GM13977 (cell line): ENCODE measurements at regions not wholly inside any gene's neighbourhood (a gene's known extent, or its start where the extent isn't known, plus 50 kb on each side); places are given as distances from the start of the nearest gene placed in this dataset.
"Not testable (repeated sequence)": the region's sequence is repeated elsewhere in the genome, so short reads cannot be mapped to it uniquely, and the experiment has no call there.

Experiments
- DNase-seq: peaks from one replicate; pipeline ENCODE4 v3.0.0; 2012; ENCODE audit warnings: low spot score
- in situ Hi-C: fragments of 300-500 bp; cut with MboI; formaldehyde crosslinking; loops from one replicate; pipeline ENCODE4 v1.12.0; 2022; ENCODE audit warnings: low sequenced_read_pairs, low pct_unique_long_range_greater_than_20kb, mixed read lengths, inconsistent platforms; ENCODE audit not compliant: unreplicated experiment
- TF ChIP-seq, protein P1 (sequence below): IDR thresholded peaks from 2 replicates; pipeline ENCODE4 v1.5.1; 2012; ENCODE audit warnings: mild to moderate bottlenecking, control low read depth; ENCODE audit not compliant: insufficient read depth; ENCODE audit errors: extremely low read depth, missing control alignments

DNA sequence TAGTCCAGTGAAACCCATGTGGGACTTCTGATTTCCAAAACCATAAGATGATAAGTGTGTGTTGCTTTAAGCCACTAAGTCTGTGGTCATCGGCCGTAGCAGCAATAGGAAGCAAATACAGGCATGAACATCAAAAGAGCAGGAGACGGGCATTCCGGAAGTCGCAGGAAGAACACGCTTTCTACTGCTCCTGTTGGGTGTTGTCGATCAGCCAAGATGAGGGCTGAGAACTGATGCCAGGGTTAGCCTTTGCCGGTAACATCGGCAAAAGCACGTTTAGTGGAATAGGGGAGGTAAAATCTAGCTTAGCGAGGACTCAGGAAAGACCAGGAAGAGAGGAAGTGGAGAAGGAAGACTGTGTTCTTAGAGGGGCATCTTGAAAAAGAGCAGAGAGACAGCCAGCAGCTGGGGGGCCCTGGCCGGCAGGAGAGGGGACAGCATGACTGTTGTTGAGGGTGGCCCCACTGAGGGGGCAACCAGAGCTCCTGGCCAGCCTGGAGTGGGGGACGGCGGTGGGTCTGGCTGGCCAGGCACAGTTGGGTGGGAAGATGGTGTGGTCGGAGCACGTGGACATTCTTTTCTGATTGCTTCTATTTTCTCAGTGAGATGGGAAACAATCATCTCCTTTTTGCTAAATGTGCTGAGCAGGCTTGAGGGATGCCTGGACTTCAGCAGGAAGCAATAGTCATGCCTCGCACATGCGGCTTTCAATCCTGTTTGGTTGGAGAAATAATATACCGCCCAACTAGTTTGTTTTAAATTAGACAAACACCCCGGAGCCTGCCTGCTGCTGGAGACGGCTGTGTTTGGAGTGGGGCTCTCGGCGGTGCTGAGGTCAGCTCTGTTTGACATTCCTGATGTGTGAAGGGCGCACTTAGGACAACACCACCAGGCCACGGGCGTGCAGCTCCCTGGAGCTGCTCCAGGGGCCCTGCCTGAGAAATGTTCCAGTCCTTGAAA lies 109.9 kb downstream of the METRNL start:
- TF ChIP-seq, protein P1, sequence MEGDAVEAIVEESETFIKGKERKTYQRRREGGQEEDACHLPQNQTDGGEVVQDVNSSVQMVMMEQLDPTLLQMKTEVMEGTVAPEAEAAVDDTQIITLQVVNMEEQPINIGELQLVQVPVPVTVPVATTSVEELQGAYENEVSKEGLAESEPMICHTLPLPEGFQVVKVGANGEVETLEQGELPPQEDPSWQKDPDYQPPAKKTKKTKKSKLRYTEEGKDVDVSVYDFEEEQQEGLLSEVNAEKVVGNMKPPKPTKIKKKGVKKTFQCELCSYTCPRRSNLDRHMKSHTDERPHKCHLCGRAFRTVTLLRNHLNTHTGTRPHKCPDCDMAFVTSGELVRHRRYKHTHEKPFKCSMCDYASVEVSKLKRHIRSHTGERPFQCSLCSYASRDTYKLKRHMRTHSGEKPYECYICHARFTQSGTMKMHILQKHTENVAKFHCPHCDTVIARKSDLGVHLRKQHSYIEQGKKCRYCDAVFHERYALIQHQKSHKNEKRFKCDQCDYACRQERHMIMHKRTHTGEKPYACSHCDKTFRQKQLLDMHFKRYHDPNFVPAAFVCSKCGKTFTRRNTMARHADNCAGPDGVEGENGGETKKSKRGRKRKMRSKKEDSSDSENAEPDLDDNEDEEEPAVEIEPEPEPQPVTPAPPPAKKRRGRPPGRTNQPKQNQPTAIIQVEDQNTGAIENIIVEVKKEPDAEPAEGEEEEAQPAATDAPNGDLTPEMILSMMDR, result no peak
- no peak for DNase-seq
- in situ Hi-C loops, result no loop called here

DNA sequence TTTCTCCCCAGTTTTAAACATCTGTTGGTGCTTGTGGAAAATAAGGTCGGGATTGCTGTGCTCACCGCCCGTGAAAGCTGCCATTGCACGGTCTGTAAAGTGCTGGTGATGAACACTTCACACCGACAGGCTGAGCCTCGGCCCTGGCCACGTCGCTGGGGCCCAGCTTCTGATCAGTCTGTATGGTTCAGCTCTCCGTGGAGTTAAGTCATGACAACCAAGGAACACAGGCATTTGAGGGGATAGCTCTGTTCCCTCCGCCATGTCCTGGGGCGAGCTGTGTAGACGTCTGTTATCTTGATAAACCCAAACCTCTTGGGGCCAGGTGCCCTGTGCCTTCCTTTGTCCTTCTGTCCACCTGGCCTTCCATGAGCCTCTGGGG lies 110.6 kb downstream of the METRNL start:
- in situ Hi-C loops, result no loop called here

DNA sequence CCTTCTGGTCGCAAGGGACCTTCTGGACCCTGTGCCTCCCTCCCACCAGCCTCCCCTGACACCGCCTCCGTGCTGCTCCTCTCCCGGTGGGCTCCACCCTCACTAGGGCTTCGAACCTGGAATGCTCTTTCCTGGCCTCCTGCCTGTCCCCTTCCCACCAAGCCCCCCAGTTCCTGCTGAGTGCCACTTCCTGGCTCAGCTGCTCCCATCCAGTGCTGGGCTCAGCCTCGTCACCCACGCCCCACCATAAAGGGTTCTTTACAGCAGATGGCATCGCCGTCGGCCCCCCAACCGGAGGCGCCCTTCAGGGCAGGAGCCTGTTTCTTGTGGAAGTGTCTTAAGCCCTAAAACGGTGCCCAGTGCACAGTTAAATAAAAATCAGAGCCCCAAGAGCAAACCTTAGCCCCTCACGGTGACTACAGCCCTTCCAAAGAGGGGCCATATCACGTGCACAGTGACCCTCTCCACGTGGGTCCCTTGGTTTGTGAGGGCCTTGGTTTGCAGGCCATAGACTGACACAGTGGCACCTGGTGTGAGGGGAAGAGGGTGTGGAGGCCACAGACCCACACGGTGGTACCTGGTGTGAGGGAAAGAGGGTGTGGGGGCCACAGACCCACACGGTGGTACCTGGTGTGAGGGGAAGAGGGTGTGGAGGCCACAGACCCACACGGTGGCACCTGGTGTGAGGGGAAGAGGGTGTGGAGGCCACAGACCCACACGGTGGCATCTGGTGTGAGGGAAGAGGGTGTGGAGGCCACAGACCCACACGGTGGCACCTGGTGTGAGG lies 111.4 kb downstream of the METRNL start:
- no peak for DNase-seq
- TF ChIP-seq, protein P1, result no peak
- in situ Hi-C loops, result no loop called here

More for the DNA sequence above, 110.6 kb downstream of the METRNL start:
- no peak for DNase-seq
- TF ChIP-seq, protein P1, result no peak

DNA sequence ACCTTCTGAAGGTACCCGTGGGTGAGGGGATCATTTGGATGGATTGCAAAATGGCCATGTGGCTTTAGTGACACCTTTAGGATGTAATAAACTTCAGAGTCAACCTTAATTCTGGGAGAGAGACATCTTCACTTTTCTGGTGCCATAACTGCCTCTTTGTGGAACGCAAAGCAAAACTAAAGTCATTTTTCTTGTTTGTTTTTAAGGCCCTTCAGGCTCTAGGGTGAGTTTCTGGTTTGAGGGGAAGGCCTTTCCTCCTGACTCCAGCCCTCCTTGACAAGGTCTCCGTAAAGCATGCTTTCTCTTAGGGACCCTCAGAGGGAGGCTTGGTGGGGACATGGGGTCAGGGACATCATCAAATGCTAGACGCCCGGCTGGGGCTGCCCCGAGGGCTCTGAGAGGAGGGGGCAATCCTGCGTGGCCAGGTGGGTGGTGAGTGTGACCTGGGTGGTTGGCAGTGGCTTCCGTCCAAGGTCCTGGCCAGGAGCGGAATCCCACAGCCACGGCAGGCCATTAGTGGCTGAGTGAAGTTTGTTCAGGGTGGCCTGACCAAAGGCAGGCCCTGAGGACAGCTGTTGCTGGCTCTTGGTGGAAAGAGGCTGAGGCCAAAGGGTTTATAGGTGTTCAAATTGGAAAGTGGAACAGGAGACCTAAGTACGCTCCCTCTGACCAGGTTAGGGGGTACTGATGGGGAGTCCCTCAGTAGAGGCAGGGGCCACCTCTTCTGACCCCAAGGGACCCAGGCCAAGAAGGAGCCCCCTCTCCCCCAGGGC lies 112.2 kb downstream of the METRNL start:
- in situ Hi-C loops, result no loop called here
- TF ChIP-seq, protein P1, result no peak
- no peak for DNase-seq

DNA sequence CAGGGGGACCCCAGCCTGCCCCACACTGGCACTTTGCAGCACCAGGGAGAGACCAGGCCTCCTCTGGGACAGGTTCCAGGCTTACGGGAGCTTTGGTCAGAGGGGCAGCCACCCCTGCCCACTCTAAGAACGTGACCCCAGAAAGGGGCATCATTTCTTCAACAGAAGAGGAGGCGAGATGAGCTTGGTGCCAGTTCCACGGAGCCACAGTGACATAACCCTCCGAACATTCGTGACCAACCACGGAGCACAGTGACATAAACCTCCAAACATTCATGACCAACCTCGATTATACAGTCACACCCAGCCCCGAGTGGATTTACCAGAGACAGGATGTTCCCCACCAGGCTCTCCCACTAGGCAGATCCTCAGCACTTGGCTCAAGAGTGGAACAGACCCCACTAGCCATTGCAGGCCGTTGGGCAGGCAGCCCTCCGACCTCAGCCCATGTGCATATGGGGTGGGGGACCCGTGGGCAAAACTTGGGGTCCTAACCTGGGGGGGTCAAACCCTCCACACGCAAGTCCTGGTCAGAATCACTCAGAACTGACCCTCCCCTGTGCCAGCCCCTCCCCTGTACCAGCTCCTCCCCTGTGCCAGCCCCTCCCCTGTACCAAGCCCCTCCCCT lies 112.9 kb downstream of the METRNL start:
- DNase-seq, result no peak
- in situ Hi-C loops, result no loop called here

DNA sequence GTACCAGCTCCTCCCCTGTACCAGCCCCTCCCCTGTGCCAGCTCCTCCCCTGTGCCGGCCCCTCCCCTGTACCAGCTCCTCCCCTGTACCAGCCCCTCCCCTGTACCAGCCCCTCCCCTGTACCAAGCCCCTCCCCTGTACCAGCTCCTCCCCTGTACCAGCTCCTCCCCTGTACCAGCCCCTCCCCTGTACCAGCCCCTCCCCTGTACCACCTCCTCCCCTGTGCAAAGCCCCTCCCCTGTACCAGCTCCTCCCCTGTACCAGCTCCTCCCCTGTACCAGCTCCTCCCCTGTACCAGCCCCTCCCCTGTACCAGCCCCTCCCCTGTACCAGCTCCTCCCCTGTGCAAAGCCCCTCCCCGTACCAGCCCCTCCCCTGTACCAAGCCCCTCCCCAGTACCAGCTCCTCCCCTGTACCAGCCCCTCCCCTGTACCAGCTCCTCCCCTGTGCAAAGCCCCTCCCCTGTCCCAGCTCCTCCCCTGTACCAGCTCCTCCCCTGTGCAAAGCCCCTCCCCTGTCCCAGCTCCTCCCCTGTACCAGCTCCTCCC lies 113.5 kb downstream of the METRNL start:
- DNase-seq, in situ Hi-C loops: not testable (repeated sequence)

More for the DNA sequence above, 112.9 kb downstream of the METRNL start:
- TF ChIP-seq, protein P1, result no peak
